ENCODE measurements at regions not wholly inside any gene's neighbourhood (a gene's known extent, or its start where the extent isn't known, plus 50 kb on each side); places are given as distances from the start of the nearest gene placed in this dataset.
"Not testable (repeated sequence)": the region's sequence is repeated elsewhere in the genome, so short reads cannot be mapped to it uniquely, and the experiment has no call there.

GRCh38 chr2:67600222-67600871 lies 203.2 kb downstream of the ETAA1 start:
- Histone ChIP-seq H3K9me3 (ENCODE audit: control insufficient read depth, low read depth, low read length) (no peaks in the 10 kb centered on the region), H3K4me3 (ENCODE audit: low read length) (no peak overlapping the region), H3K36me3 (ENCODE audit: control insufficient read depth, low read depth, low read length) (no peaks in the 10 kb centered on the region), H3K27me3 (ENCODE audit: control insufficient read depth, insufficient read depth, low read length) (no peaks in the 10 kb centered on the region), H3K4me1 (ENCODE audit: control insufficient read depth, low read depth, low read length) (no peaks in the 10 kb centered on the region), H3K9ac (ENCODE audit: low read length) (no peak overlapping the region), H3K27ac (ENCODE audit: low read length) (no peak overlapping the region)

- H3K27me3 ChIP-seq (ENCODE audit: control insufficient read depth, insufficient read depth, low read length) = no peaks in the 10 kb centered on the region
- H3K4me3 ChIP-seq (ENCODE audit: low read length) = no peak overlapping the region
- H3K9ac ChIP-seq (ENCODE audit: low read length) = no peak overlapping the region
- no peaks in the 10 kb centered on the region for H3K36me3 ChIP-seq (ENCODE audit: control insufficient read depth, low read depth, low read length)
- no peak overlapping the region for H3K27ac ChIP-seq (ENCODE audit: low read length)
- no peaks in the 10 kb centered on the region for H3K9me3 ChIP-seq (ENCODE audit: control insufficient read depth, low read depth, low read length)
- H3K4me1 ChIP-seq (ENCODE audit: control insufficient read depth, low read depth, low read length) = no peaks in the 10 kb centered on the region
These were observed 203.8 kb downstream of the ETAA1 start for GRCh38 chr2:67600946-67601345.

GRCh38 chr2:67604360-67604759 lies 207.2 kb downstream of the ETAA1 start:
- H3K4me1 ChIP-seq (ENCODE audit: control insufficient read depth, low read depth, low read length) = no peaks in the 10 kb centered on the region
- no peak overlapping the region for H3K9ac ChIP-seq (ENCODE audit: low read length)
- no peak overlapping the region for H3K4me3 ChIP-seq (ENCODE audit: low read length)
- H3K36me3 ChIP-seq (ENCODE audit: control insufficient read depth, low read depth, low read length) = no peaks in the 10 kb centered on the region
- no peaks in the 10 kb centered on the region for H3K9me3 ChIP-seq (ENCODE audit: control insufficient read depth, low read depth, low read length)
- H3K27me3 ChIP-seq (ENCODE audit: control insufficient read depth, insufficient read depth, low read length) = no peaks in the 10 kb centered on the region
- H3K27ac ChIP-seq (ENCODE audit: low read length) = no peak overlapping the region

- H3K9me3 ChIP-seq (ENCODE audit: control insufficient read depth, low read depth, low read length) = no peaks in the 10 kb centered on the region
- no peaks in the 10 kb centered on the region for H3K27me3 ChIP-seq (ENCODE audit: control insufficient read depth, insufficient read depth, low read length)
- no peak overlapping the region for H3K27ac ChIP-seq (ENCODE audit: low read length)
- H3K4me1 ChIP-seq (ENCODE audit: control insufficient read depth, low read depth, low read length) = no peaks in the 10 kb centered on the region
- no peak overlapping the region for H3K9ac ChIP-seq (ENCODE audit: low read length)
- H3K4me3 ChIP-seq (ENCODE audit: low read length) = no peak overlapping the region
- H3K36me3 ChIP-seq (ENCODE audit: control insufficient read depth, low read depth, low read length) = no peaks in the 10 kb centered on the region
These were observed 215.5 kb downstream of the ETAA1 start for GRCh38 chr2:67612576-67613042.

- H3K27ac ChIP-seq (ENCODE audit: low read length) = no peak overlapping the region
- H3K27me3 ChIP-seq (ENCODE audit: control insufficient read depth, insufficient read depth, low read length) = no peaks in the 10 kb centered on the region
These were observed 216.1 kb downstream of the ETAA1 start for GRCh38 chr2:67613227-67613626.

GRCh38 chr2:67614454-67614853 lies 217.3 kb downstream of the ETAA1 start:
- Histone ChIP-seq H3K4me3 (ENCODE audit: low read length) (no peak overlapping the region), H3K27me3 (ENCODE audit: control insufficient read depth, insufficient read depth, low read length) (no peaks in the 10 kb centered on the region), H3K4me1 (ENCODE audit: control insufficient read depth, low read depth, low read length) (no peaks in the 10 kb centered on the region), H3K36me3 (ENCODE audit: control insufficient read depth, low read depth, low read length) (no peaks in the 10 kb centered on the region), H3K9ac (ENCODE audit: low read length) (no peak overlapping the region), H3K9me3 (ENCODE audit: control insufficient read depth, low read depth, low read length) (no peaks in the 10 kb centered on the region), H3K27ac (ENCODE audit: low read length) (no peak overlapping the region)

More at GRCh38 chr2:67613227-67613626, 216.1 kb downstream of the ETAA1 start:
- Histone ChIP-seq H3K36me3 (ENCODE audit: control insufficient read depth, low read depth, low read length) (no peaks in the 10 kb centered on the region), H3K4me1 (ENCODE audit: control insufficient read depth, low read depth, low read length) (no peaks in the 10 kb centered on the region), H3K4me3 (ENCODE audit: low read length) (no peak overlapping the region), H3K9ac (ENCODE audit: low read length) (no peak overlapping the region), H3K9me3 (ENCODE audit: control insufficient read depth, low read depth, low read length) (no peaks in the 10 kb centered on the region)

- H3K27me3 ChIP-seq (ENCODE audit: control insufficient read depth, insufficient read depth, low read length) = no peaks in the 10 kb centered on the region
- no peak overlapping the region for H3K9ac ChIP-seq (ENCODE audit: low read length)
- no peaks in the 10 kb centered on the region for H3K9me3 ChIP-seq (ENCODE audit: control insufficient read depth, low read depth, low read length)
- no peaks in the 10 kb centered on the region for H3K4me1 ChIP-seq (ENCODE audit: control insufficient read depth, low read depth, low read length)
- H3K27ac ChIP-seq (ENCODE audit: low read length) = no peak overlapping the region
- no peaks in the 10 kb centered on the region for H3K36me3 ChIP-seq (ENCODE audit: control insufficient read depth, low read depth, low read length)
- H3K4me3 ChIP-seq (ENCODE audit: low read length) = no peak overlapping the region
These were observed 219.6 kb downstream of the ETAA1 start for GRCh38 chr2:67616749-67617148.

- H3K4me1 ChIP-seq (ENCODE audit: control insufficient read depth, low read depth, low read length) = no peaks in the 10 kb centered on the region
- H3K27ac ChIP-seq (ENCODE audit: low read length) = no peak overlapping the region
- H3K27me3 ChIP-seq (ENCODE audit: control insufficient read depth, insufficient read depth, low read length) = no peaks in the 10 kb centered on the region
- H3K9me3 ChIP-seq (ENCODE audit: control insufficient read depth, low read depth, low read length) = no peaks in the 10 kb centered on the region
- no peaks in the 10 kb centered on the region for H3K36me3 ChIP-seq (ENCODE audit: control insufficient read depth, low read depth, low read length)
- H3K4me3 ChIP-seq (ENCODE audit: low read length) = no peak overlapping the region
- H3K9ac ChIP-seq (ENCODE audit: low read length) = no peak overlapping the region
These were observed 222.1 kb downstream of the ETAA1 start for GRCh38 chr2:67619204-67619603.

- H3K27me3 ChIP-seq (ENCODE audit: control insufficient read depth, insufficient read depth, low read length); H3K36me3 ChIP-seq (ENCODE audit: control insufficient read depth, low read depth, low read length); H3K9ac ChIP-seq (ENCODE audit: low read length): not testable (repeated sequence)
These were observed 226.6 kb downstream of the ETAA1 start for GRCh38 chr2:67623741-67624140.

GRCh38 chr2:67625178-67625577 lies 228.0 kb downstream of the ETAA1 start:
- Histone ChIP-seq H3K9me3 (ENCODE audit: control insufficient read depth, low read depth, low read length) (no peaks in the 10 kb centered on the region), H3K27me3 (ENCODE audit: control insufficient read depth, insufficient read depth, low read length) (no peaks in the 10 kb centered on the region), H3K4me1 (ENCODE audit: control insufficient read depth, low read depth, low read length) (no peaks in the 10 kb centered on the region), H3K27ac (ENCODE audit: low read length) (no peak overlapping the region), H3K9ac (ENCODE audit: low read length) (no peak overlapping the region), H3K4me3 (ENCODE audit: low read length) (no peak overlapping the region), H3K36me3 (ENCODE audit: control insufficient read depth, low read depth, low read length) (no peaks in the 10 kb centered on the region)

More at GRCh38 chr2:67623741-67624140, 226.6 kb downstream of the ETAA1 start:
- H3K27ac ChIP-seq (ENCODE audit: low read length); H3K9me3 ChIP-seq (ENCODE audit: control insufficient read depth, low read depth, low read length); H3K4me1 ChIP-seq (ENCODE audit: control insufficient read depth, low read depth, low read length); H3K4me3 ChIP-seq (ENCODE audit: low read length): not testable (repeated sequence)

- Histone ChIP-seq H3K4me3 (ENCODE audit: low read length) (no peak overlapping the region), H3K9ac (ENCODE audit: low read length) (no peak overlapping the region), H3K27ac (ENCODE audit: low read length) (no peak overlapping the region), H3K36me3 (ENCODE audit: control insufficient read depth, low read depth, low read length) (no peaks in the 10 kb centered on the region), H3K9me3 (ENCODE audit: control insufficient read depth, low read depth, low read length) (no peaks in the 10 kb centered on the region), H3K4me1 (ENCODE audit: control insufficient read depth, low read depth, low read length) (no peaks in the 10 kb centered on the region), H3K27me3 (ENCODE audit: control insufficient read depth, insufficient read depth, low read length) (no peaks in the 10 kb centered on the region)
These were observed 228.8 kb downstream of the ETAA1 start for GRCh38 chr2:67625690-67626475.

- no peaks in the 10 kb centered on the region for H3K4me1 ChIP-seq (ENCODE audit: control insufficient read depth, low read depth, low read length)
- H3K9ac ChIP-seq (ENCODE audit: low read length) = no peak overlapping the region
- no peak overlapping the region for H3K4me3 ChIP-seq (ENCODE audit: low read length)
- H3K9me3 ChIP-seq (ENCODE audit: control insufficient read depth, low read depth, low read length) = no peaks in the 10 kb centered on the region
- H3K36me3 ChIP-seq (ENCODE audit: control insufficient read depth, low read depth, low read length) = no peaks in the 10 kb centered on the region
- H3K27ac ChIP-seq (ENCODE audit: low read length) = no peak overlapping the region
- no peaks in the 10 kb centered on the region for H3K27me3 ChIP-seq (ENCODE audit: control insufficient read depth, insufficient read depth, low read length)
These were observed 229.5 kb downstream of the ETAA1 start for GRCh38 chr2:67626656-67627055.

Data from iPS-18a (cell line).